Mesothelial cell of epicardium (in vitro differentiated cells): ENCODE measurements at regions not wholly inside any gene's neighbourhood (a gene's known extent, or its start where the extent isn't known, plus 50 kb on each side); places are given as distances from the start of the nearest gene placed in this dataset.

ENCODE experiments used
- DNase-seq, 2 experiments: peaks; one replicate each; pipeline ENCODE4 v3.0.0; 2021; ENCODE audit warnings: low spot score in 2 of 2; ENCODE audit not compliant: unreplicated experiment in 2 of 2
- H3K27ac Mint-ChIP-seq: 2 replicates; pipeline ENCODE4 v1.8.0; 2021; ENCODE audit warnings: mixed read lengths
- H3K27me3 Mint-ChIP-seq: 2 replicates; pipeline ENCODE4 v1.8.0; 2021; ENCODE audit warnings: low read depth, mixed read lengths
- H3K36me3 Mint-ChIP-seq: 2 replicates; pipeline ENCODE4 v1.8.0; 2021; ENCODE audit warnings: mixed read lengths
- H3K4me1 Mint-ChIP-seq: 2 replicates; pipeline ENCODE4 v1.8.0; 2021; ENCODE audit warnings: mixed read lengths
- H3K4me3 Mint-ChIP-seq: 2 replicates; pipeline ENCODE4 v1.8.0; 2021; ENCODE audit warnings: mild to moderate bottlenecking, moderate library complexity, mixed read lengths
- H3K9me3 Mint-ChIP-seq: 2 replicates; pipeline ENCODE4 v1.8.0; 2021; ENCODE audit warnings: mixed read lengths
- CTCF ChIP-seq: fragments of 200-600 bp; sonication (generic); IDR thresholded peaks from one replicate; pipeline ENCODE4 v1.5.0; 2021; ENCODE audit warnings: antibody characterized with exemption; ENCODE audit not compliant: unreplicated experiment

GRCh38 chr13:89988206-89988605, 1359.3 kb upstream of the MIR17HG start:
- Mint-ChIP-seq H3K27me3 (no peaks in the 10 kb centered on the region), H3K27ac (no peak overlapping the region), H3K4me1 (no peaks in the 10 kb centered on the region), H3K9me3 (no peaks in the 10 kb centered on the region), H3K36me3 (no peaks in the 10 kb centered on the region), H3K4me3 (no peak overlapping the region)
- TF ChIP-seq CTCF = no peak
- no peak for DNase-seq

GRCh38 chr13:90003566-90003965, 1343.9 kb upstream of the MIR17HG start:
- Mint-ChIP-seq H3K4me1 (no peaks in the 10 kb centered on the region), H3K27me3 (no peaks in the 10 kb centered on the region), H3K36me3 (no peaks in the 10 kb centered on the region), H3K27ac (no peak overlapping the region), H3K4me3 (no peak overlapping the region), H3K9me3 (peaks cover 22% of the 10 kb centered on the region)
- no peak for TF ChIP-seq CTCF
- DNase-seq = no peak

GRCh38 chr13:90008707-90009149, 1338.8 kb upstream of the MIR17HG start:
- DNase-seq = no peak
- Mint-ChIP-seq H3K27ac (no peak overlapping the region), H3K4me1 (no peaks in the 10 kb centered on the region), H3K27me3 (no peaks in the 10 kb centered on the region), H3K4me3 (no peak overlapping the region), H3K9me3 (peaks cover 3% of the 10 kb centered on the region), H3K36me3 (no peaks in the 10 kb centered on the region)
- TF ChIP-seq CTCF = no peak

GRCh38 chr13:90014038-90014437, 1333.4 kb upstream of the MIR17HG start:
- Mint-ChIP-seq H3K4me3 (no peak overlapping the region), H3K36me3 (no peaks in the 10 kb centered on the region), H3K27ac (no peak overlapping the region), H3K4me1 (no peaks in the 10 kb centered on the region), H3K27me3 (no peaks in the 10 kb centered on the region), H3K9me3 (peaks cover 10% of the 10 kb centered on the region)
- no peak for TF ChIP-seq CTCF
- no peak for DNase-seq

GRCh38 chr13:90015565-90016507, 1331.7 kb upstream of the MIR17HG start:
- H3K27ac Mint-ChIP-seq = no peak overlapping the region
- no peak for TF ChIP-seq CTCF
- DNase-seq = no peak
- H3K4me3 Mint-ChIP-seq = no peak overlapping the region
- peaks cover 10% of the 10 kb centered on the region for H3K9me3 Mint-ChIP-seq
- no peaks in the 10 kb centered on the region for H3K36me3 Mint-ChIP-seq
- no peaks in the 10 kb centered on the region for H3K4me1 Mint-ChIP-seq
- no peaks in the 10 kb centered on the region for H3K27me3 Mint-ChIP-seq
